ENCODE measurements at regions not wholly inside any gene's neighbourhood (a gene's known extent, or its start where the extent isn't known, plus 50 kb on each side); places are given as distances from the start of the nearest gene placed in this dataset.

GRCh38 chr3:81911221-81911620 is 149.8 kb upstream of the GBE1 start:
- Mint-ChIP-seq H3K4me1 (no peaks in the 10 kb centered on the region), H3K27me3 (peaks cover 7% of the 10 kb centered on the region), H3K4me3 (no peak overlapping the region), H3K27ac (no peak overlapping the region), H3K36me3 (ENCODE audit: low read depth) (no peaks in the 10 kb centered on the region), H3K9me3 (no peaks in the 10 kb centered on the region)
- ATAC-seq (replicated peaks): no peak

GRCh38 chr3:81910244-81910852 is 148.9 kb upstream of the GBE1 start:
- H3K27me3 Mint-ChIP-seq: peaks cover 4% of the 10 kb centered on the region
- no peaks in the 10 kb centered on the region for H3K36me3 Mint-ChIP-seq (ENCODE audit: low read depth)
- no peaks in the 10 kb centered on the region for H3K9me3 Mint-ChIP-seq
- ATAC-seq (replicated peaks): no peak
- no peak overlapping the region for H3K27ac Mint-ChIP-seq
- H3K4me1 Mint-ChIP-seq: no peaks in the 10 kb centered on the region
- H3K4me3 Mint-ChIP-seq: no peak overlapping the region

- no peak overlapping the region for H3K4me3 Mint-ChIP-seq
- no peak overlapping the region for H3K27ac Mint-ChIP-seq
- peaks cover 4% of the 10 kb centered on the region for H3K27me3 Mint-ChIP-seq
- H3K4me1 Mint-ChIP-seq: no peaks in the 10 kb centered on the region
- H3K36me3 Mint-ChIP-seq (ENCODE audit: low read depth): no peaks in the 10 kb centered on the region
- no peak for ATAC-seq (replicated peaks)
- H3K9me3 Mint-ChIP-seq: no peaks in the 10 kb centered on the region
Measured at GRCh38 chr3:81909796-81910195, 148.4 kb upstream of the GBE1 start.

GRCh38 chr3:81908561-81908960 is 147.1 kb upstream of the GBE1 start:
- Mint-ChIP-seq H3K9me3 (no peaks in the 10 kb centered on the region), H3K36me3 (ENCODE audit: low read depth) (no peaks in the 10 kb centered on the region), H3K4me3 (no peak overlapping the region), H3K4me1 (no peaks in the 10 kb centered on the region), H3K27me3 (peaks cover 9% of the 10 kb centered on the region), H3K27ac (no peak overlapping the region)
- ATAC-seq (replicated peaks): no peak

- H3K4me1 Mint-ChIP-seq: no peaks in the 10 kb centered on the region
- H3K27ac Mint-ChIP-seq: no peak overlapping the region
- H3K27me3 Mint-ChIP-seq: no peaks in the 10 kb centered on the region
- H3K9me3 Mint-ChIP-seq: no peaks in the 10 kb centered on the region
- H3K36me3 Mint-ChIP-seq (ENCODE audit: low read depth): no peaks in the 10 kb centered on the region
- no peak for ATAC-seq (replicated peaks)
- no peak overlapping the region for H3K4me3 Mint-ChIP-seq
Measured at GRCh38 chr3:81898336-81898735, 136.9 kb upstream of the GBE1 start.

- H3K36me3 Mint-ChIP-seq (ENCODE audit: low read depth): no peaks in the 10 kb centered on the region
- H3K27me3 Mint-ChIP-seq: peaks cover 4% of the 10 kb centered on the region
- no peaks in the 10 kb centered on the region for H3K4me1 Mint-ChIP-seq
- H3K9me3 Mint-ChIP-seq: no peaks in the 10 kb centered on the region
- H3K27ac Mint-ChIP-seq: no peak overlapping the region
- no peak for ATAC-seq (replicated peaks)
- H3K4me3 Mint-ChIP-seq: no peak overlapping the region
Measured at GRCh38 chr3:81894598-81894997, 133.2 kb upstream of the GBE1 start.

- H3K27ac Mint-ChIP-seq: no peak overlapping the region
- ATAC-seq (replicated peaks): no peak
- H3K4me1 Mint-ChIP-seq: no peaks in the 10 kb centered on the region
- no peaks in the 10 kb centered on the region for H3K9me3 Mint-ChIP-seq
- H3K36me3 Mint-ChIP-seq (ENCODE audit: low read depth): no peaks in the 10 kb centered on the region
- peaks cover 4% of the 10 kb centered on the region for H3K27me3 Mint-ChIP-seq
- no peak overlapping the region for H3K4me3 Mint-ChIP-seq
Measured at GRCh38 chr3:81891055-81891895, 129.8 kb upstream of the GBE1 start.

GRCh38 chr3:81888914-81889557 is 127.6 kb upstream of the GBE1 start:
- H3K4me3 Mint-ChIP-seq: no peak overlapping the region
- H3K9me3 Mint-ChIP-seq: no peaks in the 10 kb centered on the region
- H3K27me3 Mint-ChIP-seq: peaks cover 4% of the 10 kb centered on the region
- H3K4me1 Mint-ChIP-seq: no peaks in the 10 kb centered on the region
- no peaks in the 10 kb centered on the region for H3K36me3 Mint-ChIP-seq (ENCODE audit: low read depth)
- no peak for ATAC-seq (replicated peaks)
- H3K27ac Mint-ChIP-seq: no peak overlapping the region

- Mint-ChIP-seq H3K9me3 (no peaks in the 10 kb centered on the region), H3K27ac (no peak overlapping the region), H3K4me3 (no peak overlapping the region), H3K27me3 (peaks cover 4% of the 10 kb centered on the region), H3K4me1 (no peaks in the 10 kb centered on the region), H3K36me3 (ENCODE audit: low read depth) (no peaks in the 10 kb centered on the region)
- ATAC-seq (replicated peaks): no peak
Measured at GRCh38 chr3:81887448-81887847, 126.0 kb upstream of the GBE1 start.

- peaks cover 1% of the 10 kb centered on the region for H3K27me3 Mint-ChIP-seq
- H3K36me3 Mint-ChIP-seq (ENCODE audit: low read depth): no peaks in the 10 kb centered on the region
Measured at GRCh38 chr3:81886081-81886480, 124.6 kb upstream of the GBE1 start.

GRCh38 chr3:81884791-81885190 is 123.3 kb upstream of the GBE1 start:
- ATAC-seq (replicated peaks): no peak
- H3K27ac Mint-ChIP-seq: no peak overlapping the region

More at GRCh38 chr3:81886081-81886480, 124.6 kb upstream of the GBE1 start:
- Mint-ChIP-seq H3K27ac (no peak overlapping the region), H3K4me1 (no peaks in the 10 kb centered on the region), H3K9me3 (no peaks in the 10 kb centered on the region), H3K4me3 (no peak overlapping the region)
- ATAC-seq (replicated peaks): no peak

GRCh38 chr3:81876826-81877225 is 115.4 kb upstream of the GBE1 start:
- Mint-ChIP-seq H3K9me3 (no peaks in the 10 kb centered on the region), H3K27me3 (peaks cover 5% of the 10 kb centered on the region), H3K36me3 (ENCODE audit: low read depth) (no peaks in the 10 kb centered on the region)

More at GRCh38 chr3:81884791-81885190, 123.3 kb upstream of the GBE1 start:
- no peaks in the 10 kb centered on the region for H3K36me3 Mint-ChIP-seq (ENCODE audit: low read depth)
- no peaks in the 10 kb centered on the region for H3K4me1 Mint-ChIP-seq
- peaks cover 3% of the 10 kb centered on the region for H3K27me3 Mint-ChIP-seq
- H3K9me3 Mint-ChIP-seq: no peaks in the 10 kb centered on the region
- H3K4me3 Mint-ChIP-seq: no peak overlapping the region

GRCh38 chr3:81874738-81875137 is 113.3 kb upstream of the GBE1 start:
- H3K4me3 Mint-ChIP-seq: no peak overlapping the region
- H3K36me3 Mint-ChIP-seq (ENCODE audit: low read depth): no peaks in the 10 kb centered on the region
- no peak overlapping the region for H3K27ac Mint-ChIP-seq
- no peak for ATAC-seq (replicated peaks)
- H3K27me3 Mint-ChIP-seq: peaks cover 12% of the 10 kb centered on the region
- H3K4me1 Mint-ChIP-seq: no peaks in the 10 kb centered on the region
- H3K9me3 Mint-ChIP-seq: no peaks in the 10 kb centered on the region

More at GRCh38 chr3:81876826-81877225, 115.4 kb upstream of the GBE1 start:
- Mint-ChIP-seq H3K27ac (no peak overlapping the region), H3K4me3 (no peak overlapping the region), H3K4me1 (no peaks in the 10 kb centered on the region)
- ATAC-seq (replicated peaks): no peak

GRCh38 chr3:81872566-81872965 is 111.1 kb upstream of the GBE1 start:
- H3K36me3 Mint-ChIP-seq (ENCODE audit: low read depth): no peaks in the 10 kb centered on the region
- H3K4me3 Mint-ChIP-seq: no peak overlapping the region
- H3K9me3 Mint-ChIP-seq: no peaks in the 10 kb centered on the region
- no peak for ATAC-seq (replicated peaks)
- no peak overlapping the region for H3K27ac Mint-ChIP-seq
- peaks cover 12% of the 10 kb centered on the region for H3K27me3 Mint-ChIP-seq
- H3K4me1 Mint-ChIP-seq: no peaks in the 10 kb centered on the region
